ENCODE measurements at regions not wholly inside any gene's neighbourhood (a gene's known extent, or its start where the extent isn't known, plus 50 kb on each side); places are given as distances from the start of the nearest gene placed in this dataset.
A peak's percentile ranks its signal among the peaks of the same experiment; 100 is the strongest.

- Histone ChIP-seq H3K27ac (ENCODE audit: insufficient read depth in 1 of 2, low read depth in 1 of 2, low read length in 2 of 2, poor library complexity in 1 of 2, severe bottlenecking in 2 of 2) (no peak overlapping the region), H3K27me3 (replicated peaks in 2 of 5; ENCODE audit: control insufficient read depth in 4 of 5, insufficient read depth in 5 of 5, low read length in 4 of 5) (no peaks in the 10 kb centered on the region), H3K36me3 (ENCODE audit: control insufficient read depth in 4 of 4, insufficient read depth in 4 of 4, low read length in 3 of 4) (no peaks in the 10 kb centered on the region), H3K4me1 (ENCODE audit: control extremely low read depth in 1 of 4, control insufficient read depth in 4 of 4, insufficient read depth in 4 of 4, low read length in 3 of 4) (peaks cover 15 to 33% (median 17%) of the 10 kb centered on the region in 4 experiments), H3K4me3 (ENCODE audit: control insufficient read depth in 1 of 7, extremely low read depth in 1 of 7, insufficient read depth in 4 of 7, low read depth in 2 of 7, low read length in 6 of 7) (no peak overlapping the region), H3K9me3 (ENCODE audit: control extremely low read depth in 1 of 5, control insufficient read depth in 4 of 5, insufficient read depth in 2 of 5, low read depth in 1 of 5, low read length in 4 of 5) (no peaks in the 10 kb centered on the region)
- WGBS (ENCODE audit: insufficient coverage), result 92% methylated on average over 17 of the region's 17 CpGs
- POLR2A ChIA-PET, result no interaction called here
- CTCF ChIA-PET, result interaction anchor here (1.0 kb wide), 1 partner anchor 24 kb away, joined by 3 read pairs; no protein-coding TSS in a partner anchor
- no peak for DNase-seq
Observed at GRCh38 chr20:53712212-53712977, 118.8 kb upstream of the ZNF217 start.

GRCh38 chr20:53711333-53712211 lies 117.9 kb upstream of the ZNF217 start:
- POLR2A ChIA-PET, result no interaction called here
- 88% methylated on average over 11 of the region's 11 CpGs for WGBS (ENCODE audit: insufficient coverage)
- H3K36me3 ChIP-seq (ENCODE audit: control insufficient read depth in 4 of 4, insufficient read depth in 4 of 4, low read length in 3 of 4), result no peaks in the 10 kb centered on the region
- no peaks in the 10 kb centered on the region for H3K27me3 ChIP-seq (replicated peaks in 2 of 5; ENCODE audit: control insufficient read depth in 4 of 5, insufficient read depth in 5 of 5, low read length in 4 of 5)
- H3K9me3 ChIP-seq (ENCODE audit: control extremely low read depth in 1 of 5, control insufficient read depth in 4 of 5, insufficient read depth in 2 of 5, low read depth in 1 of 5, low read length in 4 of 5), result no peaks in the 10 kb centered on the region
- CTCF ChIA-PET, result interaction anchor here (1.0 kb wide), 1 partner anchor 25 kb away, joined by 3 read pairs; no protein-coding TSS in a partner anchor
- H3K4me3 ChIP-seq (ENCODE audit: control insufficient read depth in 1 of 7, extremely low read depth in 1 of 7, insufficient read depth in 4 of 7, low read depth in 2 of 7, low read length in 6 of 7), result no peak overlapping the region
- H3K4me1 ChIP-seq (ENCODE audit: control extremely low read depth in 1 of 4, control insufficient read depth in 4 of 4, insufficient read depth in 4 of 4, low read length in 3 of 4), result peaks cover 24 to 42% (median 25%) of the 10 kb centered on the region in 4 experiments
- DNase-seq, result no peak
- H3K27ac ChIP-seq (ENCODE audit: insufficient read depth in 1 of 2, low read depth in 1 of 2, low read length in 2 of 2, poor library complexity in 1 of 2, severe bottlenecking in 2 of 2), result no peak overlapping the region

- no CpG with 5 or more reads among the region's 6 CpGs for WGBS (ENCODE audit: insufficient coverage)
- ChIA-PET POLR2A (no interaction called here), CTCF (interaction anchor here (0.8 to 1.3 kb wide), 2 partner anchors 44 to 207 kb away, joined by 3 to 5 read pairs; no protein-coding TSS in a partner anchor)
- Histone ChIP-seq H3K27ac (ENCODE audit: insufficient read depth in 1 of 2, low read depth in 1 of 2, low read length in 2 of 2, poor library complexity in 1 of 2, severe bottlenecking in 2 of 2) (no peak overlapping the region), H3K27me3 (replicated peaks in 2 of 5; ENCODE audit: control insufficient read depth in 4 of 5, insufficient read depth in 5 of 5, low read length in 4 of 5) (no peaks in the 10 kb centered on the region), H3K4me3 (ENCODE audit: control insufficient read depth in 1 of 7, extremely low read depth in 1 of 7, insufficient read depth in 4 of 7, low read depth in 2 of 7, low read length in 6 of 7) (peak overlapping the region in 3 of 7 experiments; percentile 0 to 40 (median 20)), H3K4me1 (ENCODE audit: control extremely low read depth in 1 of 4, control insufficient read depth in 4 of 4, insufficient read depth in 4 of 4, low read length in 3 of 4) (peaks cover 22 to 51% (median 31%) of the 10 kb centered on the region in 4 experiments), H3K9me3 (ENCODE audit: control extremely low read depth in 1 of 5, control insufficient read depth in 4 of 5, insufficient read depth in 2 of 5, low read depth in 1 of 5, low read length in 4 of 5) (no peaks in the 10 kb centered on the region), H3K36me3 (ENCODE audit: control insufficient read depth in 4 of 4, insufficient read depth in 4 of 4, low read length in 3 of 4) (no peaks in the 10 kb centered on the region)
- DNase-seq, result peak in 2 of 3 donors; percentile 69 to 74
Observed at GRCh38 chr20:53708129-53708968, 114.7 kb upstream of the ZNF217 start.

GRCh38 chr20:53707371-53708055 lies 113.9 kb upstream of the ZNF217 start:
- POLR2A ChIA-PET, result no interaction called here
- H3K4me1 ChIP-seq (ENCODE audit: control extremely low read depth in 1 of 4, control insufficient read depth in 4 of 4, insufficient read depth in 4 of 4, low read length in 3 of 4), result peaks cover 22 to 51% (median 31%) of the 10 kb centered on the region in 4 experiments
- no peak overlapping the region for H3K27ac ChIP-seq (ENCODE audit: insufficient read depth in 1 of 2, low read depth in 1 of 2, low read length in 2 of 2, poor library complexity in 1 of 2, severe bottlenecking in 2 of 2)

GRCh38 chr20:53706466-53707370 lies 113.1 kb upstream of the ZNF217 start:
- no peaks in the 10 kb centered on the region for H3K9me3 ChIP-seq (ENCODE audit: control extremely low read depth in 1 of 5, control insufficient read depth in 4 of 5, insufficient read depth in 2 of 5, low read depth in 1 of 5, low read length in 4 of 5)
- peak overlapping the region in 3 of 7 experiments; percentile 4 to 17 (median 15) for H3K4me3 ChIP-seq (ENCODE audit: control insufficient read depth in 1 of 7, extremely low read depth in 1 of 7, insufficient read depth in 4 of 7, low read depth in 2 of 7, low read length in 6 of 7)
- 20% methylated on average over 5 of the region's 6 CpGs for WGBS (ENCODE audit: insufficient coverage)
- no peaks in the 10 kb centered on the region for H3K27me3 ChIP-seq (replicated peaks in 2 of 5; ENCODE audit: control insufficient read depth in 4 of 5, insufficient read depth in 5 of 5, low read length in 4 of 5)
- CTCF ChIA-PET, result interaction anchor here (1.5 kb wide), 1 partner anchor 84 kb away, joined by 5 read pairs; no protein-coding TSS in a partner anchor
- peak in 2 of 3 donors; percentile 54 to 69 for DNase-seq
- peak overlapping the region; percentile 30 to 35 for H3K27ac ChIP-seq (ENCODE audit: insufficient read depth in 1 of 2, low read depth in 1 of 2, low read length in 2 of 2, poor library complexity in 1 of 2, severe bottlenecking in 2 of 2)
- H3K36me3 ChIP-seq (ENCODE audit: control insufficient read depth in 4 of 4, insufficient read depth in 4 of 4, low read length in 3 of 4), result no peaks in the 10 kb centered on the region
- POLR2A ChIA-PET, result interaction anchor here (0.6 kb wide), 1 partner anchor 23 kb away, joined by 3 read pairs; no protein-coding TSS in a partner anchor
- H3K4me1 ChIP-seq (ENCODE audit: control extremely low read depth in 1 of 4, control insufficient read depth in 4 of 4, insufficient read depth in 4 of 4, low read length in 3 of 4), result peaks cover 22 to 44% (median 31%) of the 10 kb centered on the region in 4 experiments

More at GRCh38 chr20:53707371-53708055, 113.9 kb upstream of the ZNF217 start:
- H3K27me3 ChIP-seq (replicated peaks in 2 of 5; ENCODE audit: control insufficient read depth in 4 of 5, insufficient read depth in 5 of 5, low read length in 4 of 5), result no peaks in the 10 kb centered on the region
- H3K36me3 ChIP-seq (ENCODE audit: control insufficient read depth in 4 of 4, insufficient read depth in 4 of 4, low read length in 3 of 4), result no peaks in the 10 kb centered on the region
- peak overlapping the region in 2 of 7 experiments; percentile 20 to 40 for H3K4me3 ChIP-seq (ENCODE audit: control insufficient read depth in 1 of 7, extremely low read depth in 1 of 7, insufficient read depth in 4 of 7, low read depth in 2 of 7, low read length in 6 of 7)
- 19% methylated on average over 2 of the region's 6 CpGs for WGBS (ENCODE audit: insufficient coverage)
- CTCF ChIA-PET, result interaction anchor here (0.8 to 1.5 kb wide), 3 partner anchors 45 to 208 kb away, joined by 3 to 5 read pairs (median 5); no protein-coding TSS in a partner anchor
- H3K9me3 ChIP-seq (ENCODE audit: control extremely low read depth in 1 of 5, control insufficient read depth in 4 of 5, insufficient read depth in 2 of 5, low read depth in 1 of 5, low read length in 4 of 5), result no peaks in the 10 kb centered on the region
- DNase-seq, result peak in 2 of 3 donors; percentile 39 to 54
